ENCODE measurements at regions not wholly inside any gene's neighbourhood (a gene's known extent, or its start where the extent isn't known, plus 50 kb on each side); places are given as distances from the start of the nearest gene placed in this dataset.

DNA sequence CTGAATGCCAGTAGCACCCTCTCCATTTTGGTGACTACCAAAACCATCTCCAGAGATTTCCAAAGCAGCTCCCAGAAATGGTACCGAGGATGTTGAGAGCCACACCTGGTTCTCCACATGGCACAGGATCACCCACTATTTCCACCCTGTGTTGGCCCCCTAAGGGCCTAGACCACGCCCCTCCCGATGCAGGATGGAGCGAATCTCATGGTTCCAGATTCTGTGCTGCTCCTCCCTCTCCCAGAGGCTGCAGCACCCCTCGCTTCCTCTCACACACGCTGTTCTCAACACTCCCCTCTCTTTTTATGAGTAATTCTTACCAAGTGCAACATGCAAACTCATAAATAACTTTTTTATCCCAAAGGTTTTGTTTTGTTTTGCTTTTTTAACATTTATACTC lies 571.5 kb downstream of the STK39 start:
- H4K91ac ChIP-seq (replicated peaks; ENCODE audit: insufficient read length, low read length): no peak overlapping the region
- H4K5ac ChIP-seq (ENCODE audit: insufficient read length, low read depth, low read length): no peak overlapping the region
- H2BK12ac ChIP-seq (ENCODE audit: low read depth, low read length): no peak overlapping the region
- H3K4me1 ChIP-seq (replicated peaks in 1 of 4; ENCODE audit: control insufficient read depth in 3 of 4, insufficient read depth in 4 of 4, low read length in 3 of 4): peaks cover 0 to 4% (median 3%) of the 10 kb centered on the region in 4 experiments; a peak in 4 of 7 replicates
- H3K56ac ChIP-seq (replicated peaks; ENCODE audit: insufficient read length, low read depth, low read length): no peak overlapping the region
- DNase-seq (ENCODE audit: low read depth in 1 of 2, low spot score in 2 of 2) (no peak), FAIRE-seq (no peak)
- no peaks in the 10 kb centered on the region for H3K79me2 ChIP-seq (ENCODE audit: control insufficient read depth in 1 of 2, insufficient read depth in 2 of 2, low read length in 2 of 2)
- H3K4me3 ChIP-seq (ENCODE audit: extremely low read depth in 1 of 4, insufficient read depth in 2 of 4, low read depth in 3 of 4, low read length in 4 of 4): no peak overlapping the region
- H2BK15ac ChIP-seq (ENCODE audit: low read length): no peak overlapping the region
- H3K23ac ChIP-seq (ENCODE audit: insufficient read length): no peak overlapping the region
- no peak overlapping the region for H3K14ac ChIP-seq (ENCODE audit: insufficient read length)
- H3K9me3 ChIP-seq (ENCODE audit: insufficient read depth in 2 of 2, low read depth in 1 of 2, low read length in 1 of 2): no peaks in the 10 kb centered on the region
- H3K18ac ChIP-seq (ENCODE audit: extremely low read depth, low read length): no peak overlapping the region
- no peaks in the 10 kb centered on the region for H3K79me1 ChIP-seq (ENCODE audit: low read depth, low read length)
- no peak overlapping the region for H2AFZ ChIP-seq (ENCODE audit: low read length)
- no peak overlapping the region for H4K8ac ChIP-seq (ENCODE audit: extremely low read depth, insufficient read depth, low read length)
- no peak overlapping the region for H3K4me2 ChIP-seq (ENCODE audit: insufficient read depth in 1 of 2, low read depth in 2 of 2, low read length in 2 of 2)
- H3K36me3 ChIP-seq (ENCODE audit: control insufficient read depth in 2 of 4, insufficient read depth in 4 of 4, low read length in 3 of 4): no peaks in the 10 kb centered on the region
- ChIA-PET CTCF (ENCODE audit: partially characterized antibody) (interaction anchor here (1.0 kb wide), 1 partner anchor 225 kb away, joined by 3 read pairs; no protein-coding TSS in a partner anchor), POLR2A (ENCODE audit: partially characterized antibody) (no interaction called here)
- no peak overlapping the region for H3K27ac ChIP-seq (ENCODE audit: low read depth, low read length)
- no peaks in the 10 kb centered on the region for H4K20me1 ChIP-seq (replicated peaks in 1 of 2; ENCODE audit: control insufficient read depth in 1 of 2, insufficient read depth in 2 of 2, low read length in 2 of 2)
- H3K23me2 ChIP-seq (ENCODE audit: low read depth, low read length): no peaks in the 10 kb centered on the region
- H2BK5ac ChIP-seq (ENCODE audit: low read depth, low read length): no peak overlapping the region
- no peak for TF ChIP-seq NRF1 (IDR thresholded peaks at IDR 0.05; ENCODE audit: low read depth, low read length)
- H2AK5ac ChIP-seq (ENCODE audit: low read depth, low read length): no peak overlapping the region
- no peak overlapping the region for H2BK20ac ChIP-seq (ENCODE audit: low read length)
- WGBS, 2 experiments (ENCODE audit: extremely low coverage in 1 of 2, insufficient coverage in 1 of 2, insufficient read length in 1 of 2, insufficient replicate concordance in 2 of 2, low coverage in 1 of 2, low lambda C conversion rate in 2 of 2, missing lambda C conversion rate in 1 of 2): 85% methylated on average over 6 of the region's 6 CpGs; no CpG with 5 or more reads in 1 of the 2 experiments
- no peak overlapping the region for H3K9ac ChIP-seq (replicated peaks in 1 of 4; ENCODE audit: extremely low read depth in 1 of 4, low read depth in 3 of 4, low read length in 3 of 4)
- H2BK120ac ChIP-seq (replicated peaks; ENCODE audit: low read depth, low read length): no peak overlapping the region
- no peaks in the 10 kb centered on the region for H3K27me3 ChIP-seq (replicated peaks in 1 of 4; ENCODE audit: control insufficient read depth in 3 of 4, extremely low read depth in 1 of 4, insufficient read depth in 3 of 4, low read length in 3 of 4)
- H3K4ac ChIP-seq (replicated peaks; ENCODE audit: insufficient read length, low read depth, low read length): no peak overlapping the region
